PC-9 (cell line): ENCODE measurements at regions not wholly inside any gene's neighbourhood (a gene's known extent, or its start where the extent isn't known, plus 50 kb on each side); places are given as distances from the start of the nearest gene placed in this dataset.

Source experiments
- CTCF ChIP-seq: fragments of 200-600 bp; sonication (generic); conservative IDR thresholded peaks from 2 replicates; pipeline ENCODE4 v1.6.1; 2017; ENCODE audit warnings: mixed run types, antibody characterized with exemption, mild to moderate bottlenecking, moderate library complexity
- EZH2 ChIP-seq: fragments of 200-600 bp; sonication (generic); IDR thresholded peaks from 2 replicates; pipeline ENCODE4 v1.8.0; 2017; ENCODE audit warnings: antibody characterized with exemption, low read depth

- TF ChIP-seq CTCF (no peak), EZH2 (no peak)
These were observed 127.8 kb upstream of the NR4A3 start for GRCh38 chr9:99693888-99694287.
